NB4 (cell line): ENCODE measurements at regions not wholly inside any gene's neighbourhood (a gene's known extent, or its start where the extent isn't known, plus 50 kb on each side); places are given as distances from the start of the nearest gene placed in this dataset.

Experiments
- DNase-seq: peaks from one replicate; pipeline ENCODE4 v3.0.0; 2010; ENCODE audit warnings: low read depth
- H3K4me3 ChIP-seq: one replicate; pipeline ENCODE4 v1.5.1; 2011; ENCODE audit warnings: mild to moderate bottlenecking, low read depth, low read length, moderate library complexity
- CTCF ChIP-seq: IDR thresholded peaks from one replicate; pipeline ENCODE4 v1.5.1; 2012; ENCODE audit warnings: low read depth, low read length
- MYC ChIP-seq: IDR thresholded peaks from 2 replicates; pipeline ENCODE4 v1.6.1; 2011; ENCODE audit warnings: low read depth, low read length
- POLR2A ChIP-seq: IDR thresholded peaks from 2 replicates; pipeline ENCODE4 v1.6.1; 2011; ENCODE audit warnings: mild to moderate bottlenecking; ENCODE audit not compliant: insufficient read length; ENCODE audit errors: extremely low read depth
- TF ChIP-seq, protein P1 (sequence below): IDR thresholded peaks from 2 replicates; pipeline ENCODE4 v1.6.1; 2011; ENCODE audit warnings: low read depth, low read length

DNA sequence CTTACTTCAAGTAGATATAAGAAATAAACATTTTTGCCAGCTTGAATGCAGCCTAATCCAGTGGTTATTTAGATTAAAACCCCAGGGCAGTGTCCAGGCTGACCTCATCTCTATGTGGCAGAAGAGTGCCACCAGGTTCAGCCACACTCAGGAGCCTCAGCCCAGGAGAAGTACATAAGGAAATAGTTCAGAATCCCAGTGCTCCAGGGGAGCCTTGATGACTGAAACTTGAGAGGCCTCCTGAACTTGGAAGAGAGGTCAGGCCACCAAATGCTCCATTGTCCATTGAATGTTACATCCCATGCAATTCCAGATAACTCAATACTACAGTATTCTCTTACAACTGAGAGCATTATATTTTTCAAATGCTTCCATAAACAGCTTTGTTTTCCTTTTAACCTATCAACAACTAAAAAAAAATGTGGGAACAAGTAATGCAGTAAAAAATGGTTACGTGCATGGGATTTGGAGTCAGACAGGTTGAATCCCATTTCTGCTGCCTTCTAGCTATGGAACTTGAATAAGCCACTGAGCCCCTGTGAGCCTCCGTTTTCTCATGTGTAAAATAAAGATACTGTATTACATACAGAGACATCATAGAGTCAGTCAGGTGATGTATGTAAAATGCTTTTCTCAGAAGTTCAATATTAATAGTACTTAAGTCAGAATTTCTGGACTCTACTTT lies 248.0 kb downstream of the PLPP3 start:
- no peak for TF ChIP-seq MYC
- TF ChIP-seq, protein P1, sequence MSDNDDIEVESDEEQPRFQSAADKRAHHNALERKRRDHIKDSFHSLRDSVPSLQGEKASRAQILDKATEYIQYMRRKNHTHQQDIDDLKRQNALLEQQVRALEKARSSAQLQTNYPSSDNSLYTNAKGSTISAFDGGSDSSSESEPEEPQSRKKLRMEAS = no peak
- no peak for TF ChIP-seq CTCF
- TF ChIP-seq POLR2A = no peak
- H3K4me3 ChIP-seq = no peak overlapping the region
- DNase-seq = no peak

DNA sequence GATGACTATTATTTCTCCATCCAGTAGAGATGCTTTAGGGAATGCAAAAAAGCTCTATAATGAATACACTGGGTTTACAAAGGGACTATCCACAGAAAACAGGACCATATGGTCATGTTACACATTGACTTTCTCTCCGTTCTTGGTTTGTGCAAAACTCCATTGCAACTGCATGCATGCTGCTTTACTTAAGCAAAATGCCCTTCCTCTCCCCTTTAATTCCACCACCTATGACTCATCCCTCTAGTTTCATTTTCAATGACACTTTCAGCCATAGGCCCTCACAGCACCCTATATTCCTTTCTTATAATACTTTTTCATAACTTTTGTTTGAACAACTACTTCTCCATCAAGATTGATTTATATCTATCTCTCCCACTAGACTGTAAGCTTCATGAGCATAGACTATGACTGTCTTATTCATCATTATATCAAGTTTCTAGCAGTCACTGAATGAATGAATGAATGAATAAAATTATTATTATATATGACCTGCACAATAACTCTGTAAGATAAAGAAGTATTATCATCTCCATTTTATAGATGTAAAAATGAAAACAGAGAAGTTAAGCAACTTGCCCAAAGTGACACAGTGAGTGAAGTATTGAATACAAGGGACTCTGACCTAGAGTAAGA lies 248.9 kb downstream of the PLPP3 start:
- DNase-seq = peak; percentile 16
- TF ChIP-seq MYC (no peak), CTCF (no peak), POLR2A (no peak)
- TF ChIP-seq, protein P1 = no peak
- no peak overlapping the region for H3K4me3 ChIP-seq

DNA sequence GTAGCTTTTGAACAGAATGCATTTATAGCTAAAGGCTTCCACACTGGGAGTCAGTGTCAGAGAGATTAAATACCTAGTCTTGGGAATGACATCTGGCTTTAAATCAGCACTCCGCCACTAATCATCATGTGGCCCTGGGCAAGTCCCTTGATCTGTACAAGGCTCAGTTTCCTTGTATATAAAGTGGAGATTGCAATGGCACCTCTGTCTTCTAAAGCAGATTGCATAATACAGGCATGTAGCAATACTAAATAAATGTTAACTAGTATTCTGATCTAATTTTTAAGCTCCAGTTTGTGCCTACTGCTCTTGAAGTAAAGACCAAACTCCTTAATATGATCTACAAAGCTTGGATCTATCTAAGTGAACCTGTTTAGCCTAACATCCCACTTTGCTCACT lies 249.4 kb downstream of the PLPP3 start:
- no peak for TF ChIP-seq MYC
- no peak for TF ChIP-seq POLR2A
- no peak for TF ChIP-seq CTCF
- TF ChIP-seq, protein P1 = no peak
- DNase-seq = no peak

GRCh38 chr1:56327195-56327594 lies 252.2 kb downstream of the PLPP3 start:
- no peak overlapping the region for H3K4me3 ChIP-seq
- TF ChIP-seq MYC (no peak), POLR2A (no peak), CTCF (no peak)
- TF ChIP-seq, protein P1 = no peak
- DNase-seq = no peak

More for the DNA sequence above, 249.4 kb downstream of the PLPP3 start:
- no peak overlapping the region for H3K4me3 ChIP-seq

GRCh38 chr1:56326056-56326455 lies 253.3 kb downstream of the PLPP3 start:
- no peak overlapping the region for H3K4me3 ChIP-seq
- no peak for DNase-seq
- TF ChIP-seq MYC (no peak), POLR2A (no peak), CTCF (no peak)
- TF ChIP-seq, protein P1 = no peak
